GM12878 (cell line): ENCODE measurements at regions not wholly inside any gene's neighbourhood (a gene's known extent, or its start where the extent isn't known, plus 50 kb on each side); places are given as distances from the start of the nearest gene placed in this dataset.

Experiments used
- ATAC-seq: fragments of 200-7000 bp; cut with Tn5 transposase; 3 replicates; pipeline ENCODE4 v1.9.1; 2020; ENCODE audit warnings: mild to moderate bottlenecking, moderate library complexity
- BruUV-seq: library from RNA; stranded (reverse); fragments of 400-500 nt; replicated peaks from 2 replicates; lab custom pipeline; 2021; lab: Mats Ljungman, UMichigan
- CTCF ChIA-PET: fragments of 300-600 bp; sonication (Branson Sonifier 250); formaldehyde crosslinking; extraction: SDS; loops from one replicate; lab custom pipeline; 2021; ENCODE audit warnings: inconsistent platforms; lab: Yijun Ruan, JAX
- POLR2A ChIA-PET: fragments of 350-600 bp; formaldehyde crosslinking; extraction: SDS; loops from one replicate; lab custom pipeline; 2021; ENCODE audit warnings: inconsistent platforms; lab: Charles Lee
- RAD21 ChIA-PET: fragments of 300-600 bp; sonication (Branson Sonifier 250); formaldehyde crosslinking; loops from one replicate; lab custom pipeline; 2023; ENCODE audit warnings: antibody characterized with exemption; ENCODE audit not compliant: unreplicated experiment; lab: Charles Lee
- SMC1A ChIA-PET: fragments of 300-600 bp; sonication (Branson Sonifier 250); formaldehyde crosslinking; loops from one replicate; lab custom pipeline; 2023; ENCODE audit not compliant: unreplicated experiment, uncharacterized antibody; lab: Charles Lee
- DNase-seq: peaks from one replicate; pipeline ENCODE4 v3.0.0-alpha.2; 2011; ENCODE audit warnings: low read depth, low spot score
- FAIRE-seq: peaks from 3 replicates; lab custom pipeline; 2011; peaks lifted over from hg19 to GRCh38; lab: Jason Lieb, UNC
- H2AFZ ChIP-seq: 2 replicates; pipeline ENCODE4 v1.6.0; 2011; ENCODE audit warnings: low read depth, low read length, control low read depth; ENCODE audit not compliant: control insufficient read depth
- H3K27ac ChIP-seq: 2 replicates; pipeline ENCODE4 v1.5.1; 2011; ENCODE audit warnings: control low read depth; ENCODE audit not compliant: control insufficient read depth, insufficient read depth
- H3K27me3 ChIP-seq, 2 experiments: replicated peaks in 1 of 2; 2 replicates each; pipeline versions ENCODE4 v1.6.0 to v1.6.1; 2011; ENCODE audit warnings: low read length in 1 of 2; ENCODE audit not compliant: control insufficient read depth in 2 of 2, insufficient read depth in 2 of 2
- H3K36me3 ChIP-seq, 2 experiments: 2 replicates each; pipeline ENCODE4 v1.5.1; 2011; ENCODE audit warnings: low read length in 1 of 2; ENCODE audit not compliant: control insufficient read depth in 2 of 2, insufficient read depth in 2 of 2
- H3K4me1 ChIP-seq: 2 replicates; pipeline ENCODE4 v1.6.1; 2011; ENCODE audit warnings: mild to moderate bottlenecking, low read length, moderate library complexity, mixed read lengths; ENCODE audit not compliant: control insufficient read depth, insufficient read depth
- H3K4me2 ChIP-seq: 2 replicates; pipeline ENCODE4 v1.6.0; 2011; ENCODE audit warnings: control low read depth; ENCODE audit not compliant: control insufficient read depth, insufficient read depth
- H3K4me3 ChIP-seq: fragments of 200-600 bp; sonication (generic); 2 replicates; pipeline ENCODE4 v1.5.1; 2016
- H3K79me2 ChIP-seq: 2 replicates; pipeline ENCODE4 v1.6.0; 2011; ENCODE audit warnings: low read length; ENCODE audit not compliant: control insufficient read depth, insufficient read depth
- H3K9ac ChIP-seq: 2 replicates; pipeline ENCODE4 v1.8.0; 2011; ENCODE audit warnings: low read length, control low read depth, mixed read lengths; ENCODE audit not compliant: control insufficient read depth, insufficient read depth
- H3K9me3 ChIP-seq: replicated peaks from 3 replicates; pipeline ENCODE4 v1.5.1; 2011; ENCODE audit warnings: mild to moderate bottlenecking, low read length; ENCODE audit not compliant: control insufficient read depth, insufficient read depth
- H4K20me1 ChIP-seq: 2 replicates; pipeline ENCODE4 v1.6.0; 2011; ENCODE audit not compliant: control insufficient read depth, insufficient read depth
- HDAC2 ChIP-seq: fragments of 200-600 bp; sonication (generic); IDR thresholded peaks from 2 replicates; pipeline ENCODE4 v1.6.1; 2017
- JUND ChIP-seq: IDR thresholded peaks from 2 replicates; pipeline ENCODE4 v1.6.1; 2012; ENCODE audit warnings: low read depth, mild to moderate bottlenecking, low read length, improper control_type of control experiment, moderate library complexity
- KAT2A ChIP-seq: conservative IDR thresholded peaks from 2 replicates; pipeline ENCODE4 v1.6.1; 2011; ENCODE audit warnings: low read depth, low read length; ENCODE audit not compliant: control insufficient read depth
- NFXL1 ChIP-seq: fragments of 450-650 bp; IDR thresholded peaks from 2 replicates; pipeline ENCODE4 v1.6.1; 2017; ENCODE audit warnings: antibody characterized with exemption, mild to moderate bottlenecking, borderline replicate concordance
- NR2F1 ChIP-seq: fragments of 450-650 bp; conservative IDR thresholded peaks from 2 replicates; pipeline ENCODE4 v1.6.1; 2017; ENCODE audit warnings: mild to moderate bottlenecking
- RAD21 ChIP-seq: IDR thresholded peaks from 2 replicates; pipeline ENCODE4 v1.6.1; 2011; ENCODE audit warnings: mild to moderate bottlenecking, low read depth, low read length, moderate library complexity; ENCODE audit not compliant: insufficient read depth
- RAD51 ChIP-seq: fragments of 450-650 bp; IDR thresholded peaks from 2 replicates; pipeline ENCODE4 v1.6.1; 2016; ENCODE audit warnings: moderate library complexity, mild to moderate bottlenecking, inconsistent platforms
- RB1 ChIP-seq: fragments of 450-650 bp; formaldehyde crosslinking; IDR thresholded peaks from 2 replicates; pipeline ENCODE4 v1.6.1; 2017; ENCODE audit warnings: mild to moderate bottlenecking, borderline replicate concordance
- RFX5 ChIP-seq: IDR thresholded peaks from 2 replicates; pipeline ENCODE4 v1.6.1; 2011; ENCODE audit warnings: low read depth, low read length, improper control_type of control experiment
- SMAD1 ChIP-seq: fragments of 450-650 bp; IDR thresholded peaks from 2 replicates; pipeline ENCODE4 v1.6.1; 2018; ENCODE audit warnings: mild to moderate bottlenecking, low read depth; ENCODE audit not compliant: partially characterized antibody
- USF2 ChIP-seq: IDR thresholded peaks from 2 replicates; pipeline ENCODE4 v1.6.1; 2011; ENCODE audit warnings: low read depth, low read length, improper control_type of control experiment, borderline replicate concordance
- ZNF384 ChIP-seq: IDR thresholded peaks from 2 replicates; pipeline ENCODE4 v1.6.1; 2012; ENCODE audit warnings: low read depth, mild to moderate bottlenecking, low read length, improper control_type of control experiment, borderline replicate concordance
- WGBS: methylation state at CpG from one replicate; pipeline ENCODE4 v1.1.6; 2016; ENCODE audit warnings: low lambda C conversion rate; ENCODE audit not compliant: insufficient replicate concordance, insufficient coverage; ENCODE audit errors: missing lambda C conversion rate; 5-methylcytosine and 5-hydroxymethylcytosine counted together
- in situ Hi-C: fragments of 300-500 bp; cut with MboI; formaldehyde crosslinking; loops from 9 replicates; pipeline ENCODE4 v1.14.3; 2018; ENCODE audit warnings: mixed read lengths
- intact Hi-C: fragments of 100-400 bp; cut with micrococcal nuclease; formaldehyde crosslinking; loops from one replicate; pipeline ENCODE4 v1.14.2; 2022; ENCODE audit not compliant: unreplicated experiment
- TF ChIP-seq, protein P1 (sequence below): fragments of 450-650 bp; IDR thresholded peaks from 2 replicates; pipeline ENCODE4 v1.6.1; 2018; ENCODE audit warnings: mild to moderate bottlenecking, low read depth, moderate library complexity; ENCODE audit not compliant: partially characterized antibody
- TF ChIP-seq, protein P2 (sequence below): fragments of 150-350 bp; IDR thresholded peaks from 2 replicates; pipeline ENCODE4 v1.6.1; 2016; ENCODE audit warnings: low read depth, low read length

- CTCF ChIA-PET, result no interaction called here
- no peak for DNase-seq
- no peak for ATAC-seq
- intact Hi-C loops (no loop called here), in situ Hi-C loops (no loop called here)
- RAD21 ChIA-PET, result no interaction called here
- Histone ChIP-seq H4K20me1 (no peaks in the 10 kb centered on the region), H3K36me3 (no peaks in the 10 kb centered on the region), H3K4me3 (no peak overlapping the region), H2AFZ (no peak overlapping the region), H3K27me3 (peaks cover 0 to 3% of the 10 kb centered on the region in 2 experiments; a peak in 2 of 4 replicates), H3K9ac (no peak overlapping the region), H3K79me2 (no peaks in the 10 kb centered on the region), H3K27ac (no peak overlapping the region), H3K9me3 (no peaks in the 10 kb centered on the region), H3K4me1 (no peaks in the 10 kb centered on the region), H3K4me2 (no peak overlapping the region)
- FAIRE-seq, result no peak
- no TSS peak for BruUV-seq
- SMC1A ChIA-PET, result no interaction called here
- WGBS, result 34% methylated on average over 6 of the region's 6 CpGs
- POLR2A ChIA-PET, result no interaction called here
- TF ChIP-seq NFXL1 (no peak), ZNF384 (no peak), RAD51 (no peak), SMAD1 (no peak), RB1 (no peak), JUND (no peak), USF2 (no peak), RFX5 (no peak), KAT2A (no peak), RAD21 (no peak), HDAC2 (no peak), NR2F1 (no peak)
- TF ChIP-seq, protein P1, sequence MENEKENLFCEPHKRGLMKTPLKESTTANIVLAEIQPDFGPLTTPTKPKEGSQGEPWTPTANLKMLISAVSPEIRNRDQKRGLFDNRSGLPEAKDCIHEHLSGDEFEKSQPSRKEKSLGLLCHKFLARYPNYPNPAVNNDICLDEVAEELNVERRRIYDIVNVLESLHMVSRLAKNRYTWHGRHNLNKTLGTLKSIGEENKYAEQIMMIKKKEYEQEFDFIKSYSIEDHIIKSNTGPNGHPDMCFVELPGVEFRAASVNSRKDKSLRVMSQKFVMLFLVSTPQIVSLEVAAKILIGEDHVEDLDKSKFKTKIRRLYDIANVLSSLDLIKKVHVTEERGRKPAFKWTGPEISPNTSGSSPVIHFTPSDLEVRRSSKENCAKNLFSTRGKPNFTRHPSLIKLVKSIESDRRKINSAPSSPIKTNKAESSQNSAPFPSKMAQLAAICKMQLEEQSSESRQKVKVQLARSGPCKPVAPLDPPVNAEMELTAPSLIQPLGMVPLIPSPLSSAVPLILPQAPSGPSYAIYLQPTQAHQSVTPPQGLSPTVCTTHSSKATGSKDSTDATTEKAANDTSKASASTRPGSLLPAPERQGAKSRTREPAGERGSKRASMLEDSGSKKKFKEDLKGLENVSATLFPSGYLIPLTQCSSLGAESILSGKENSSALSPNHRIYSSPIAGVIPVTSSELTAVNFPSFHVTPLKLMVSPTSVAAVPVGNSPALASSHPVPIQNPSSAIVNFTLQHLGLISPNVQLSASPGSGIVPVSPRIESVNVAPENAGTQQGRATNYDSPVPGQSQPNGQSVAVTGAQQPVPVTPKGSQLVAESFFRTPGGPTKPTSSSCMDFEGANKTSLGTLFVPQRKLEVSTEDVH, result no peak
- TF ChIP-seq, protein P2, sequence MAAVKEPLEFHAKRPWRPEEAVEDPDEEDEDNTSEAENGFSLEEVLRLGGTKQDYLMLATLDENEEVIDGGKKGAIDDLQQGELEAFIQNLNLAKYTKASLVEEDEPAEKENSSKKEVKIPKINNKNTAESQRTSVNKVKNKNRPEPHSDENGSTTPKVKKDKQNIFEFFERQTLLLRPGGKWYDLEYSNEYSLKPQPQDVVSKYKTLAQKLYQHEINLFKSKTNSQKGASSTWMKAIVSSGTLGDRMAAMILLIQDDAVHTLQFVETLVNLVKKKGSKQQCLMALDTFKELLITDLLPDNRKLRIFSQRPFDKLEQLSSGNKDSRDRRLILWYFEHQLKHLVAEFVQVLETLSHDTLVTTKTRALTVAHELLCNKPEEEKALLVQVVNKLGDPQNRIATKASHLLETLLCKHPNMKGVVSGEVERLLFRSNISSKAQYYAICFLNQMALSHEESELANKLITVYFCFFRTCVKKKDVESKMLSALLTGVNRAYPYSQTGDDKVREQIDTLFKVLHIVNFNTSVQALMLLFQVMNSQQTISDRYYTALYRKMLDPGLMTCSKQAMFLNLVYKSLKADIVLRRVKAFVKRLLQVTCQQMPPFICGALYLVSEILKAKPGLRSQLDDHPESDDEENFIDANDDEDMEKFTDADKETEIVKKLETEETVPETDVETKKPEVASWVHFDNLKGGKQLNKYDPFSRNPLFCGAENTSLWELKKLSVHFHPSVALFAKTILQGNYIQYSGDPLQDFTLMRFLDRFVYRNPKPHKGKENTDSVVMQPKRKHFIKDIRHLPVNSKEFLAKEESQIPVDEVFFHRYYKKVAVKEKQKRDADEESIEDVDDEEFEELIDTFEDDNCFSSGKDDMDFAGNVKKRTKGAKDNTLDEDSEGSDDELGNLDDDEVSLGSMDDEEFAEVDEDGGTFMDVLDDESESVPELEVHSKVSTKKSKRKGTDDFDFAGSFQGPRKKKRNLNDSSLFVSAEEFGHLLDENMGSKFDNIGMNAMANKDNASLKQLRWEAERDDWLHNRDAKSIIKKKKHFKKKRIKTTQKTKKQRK, result no peak
These were observed 112.4 kb upstream of the ARG1 start for GRCh38 chr6:131460614-131461000.
